Panc1 (cell line): ENCODE measurements at regions not wholly inside any gene's neighbourhood (a gene's known extent, or its start where the extent isn't known, plus 50 kb on each side); places are given as distances from the start of the nearest gene placed in this dataset.

Experiments
- ATAC-seq: fragments of 200-7000 bp; cut with Tn5 transposase; 2 replicates; pipeline ENCODE4 v1.9.1; 2020; ENCODE audit warnings: mild to moderate bottlenecking, moderate library complexity
- BruUV-seq: library from RNA; stranded (reverse); fragments of 400-500 nt; replicated peaks from 2 replicates; lab custom pipeline; 2021; lab: Mats Ljungman, UMichigan
- CTCF ChIA-PET: fragments of 300-600 bp; sonication (Branson Sonifier 250); formaldehyde crosslinking; loops from one replicate; lab custom pipeline; 2022; ENCODE audit warnings: antibody characterized with exemption; lab: Charles Lee
- POLR2A ChIA-PET: fragments of 300-600 bp; sonication (Branson Sonifier 250); formaldehyde crosslinking; loops from one replicate; lab custom pipeline; 2022; ENCODE audit warnings: antibody characterized with exemption; lab: Charles Lee
- DNase-seq: peaks from one replicate; pipeline ENCODE4 v3.0.0-alpha.2; 2010; ENCODE audit warnings: low read depth, low spot score
- H3K27ac ChIP-seq: 2 replicates; pipeline ENCODE4 v1.5.1; 2011; ENCODE audit warnings: mild to moderate bottlenecking, low read length, inconsistent platforms
- H3K27me3 ChIP-seq: fragments of 200-500 bp; sonication (Bioruptor generic); 2 replicates; pipeline ENCODE4 v1.6.0; 2014; ENCODE audit warnings: low read length, inconsistent platforms; ENCODE audit not compliant: control insufficient read depth, insufficient read depth
- H3K36me3 ChIP-seq: fragments of 200-500 bp; sonication (Bioruptor generic); 2 replicates; pipeline ENCODE4 v1.5.1; 2014; ENCODE audit warnings: inconsistent platforms, mild to moderate bottlenecking, low read length, moderate library complexity; ENCODE audit not compliant: control insufficient read depth, insufficient read depth
- H3K4me1 ChIP-seq: 2 replicates; pipeline ENCODE4 v1.5.1; 2011; ENCODE audit warnings: inconsistent platforms, mild to moderate bottlenecking, low read length, moderate library complexity; ENCODE audit not compliant: control insufficient read depth, insufficient read depth
- H3K4me3 ChIP-seq, 2 experiments: 2 replicates each; pipeline ENCODE4 v1.5.1; 2011 to 2012; ENCODE audit warnings: low read depth in 2 of 2, low read length in 2 of 2, mild to moderate bottlenecking in 2 of 2, inconsistent platforms in 1 of 2, moderate library complexity in 1 of 2
- H3K9me3 ChIP-seq: fragments of 200-500 bp; sonication (Bioruptor generic); 2 replicates; pipeline ENCODE4 v1.5.1; 2014; ENCODE audit warnings: low read depth, mild to moderate bottlenecking, inconsistent platforms, low read length, moderate library complexity; ENCODE audit not compliant: control insufficient read depth, insufficient read depth
- CTCF ChIP-seq: fragments of 450-650 bp; IDR thresholded peaks from 2 replicates; pipeline ENCODE4 v1.5.1; 2017; ENCODE audit warnings: mild to moderate bottlenecking
- POLR2AphosphoS5 ChIP-seq: IDR thresholded peaks from 2 replicates; pipeline ENCODE4 v1.6.1; 2012; ENCODE audit warnings: mild to moderate bottlenecking, low read depth, low read length, moderate library complexity
- REST ChIP-seq, 2 experiments: IDR thresholded peaks; 2 replicates each; pipeline ENCODE4 v1.6.1; 2011 to 2012; ENCODE audit warnings: low read depth in 2 of 2, control low read depth in 1 of 2, low read length in 1 of 2, mild to moderate bottlenecking in 1 of 2, moderate library complexity in 1 of 2; ENCODE audit not compliant: insufficient read depth in 1 of 2
- SIN3A ChIP-seq: IDR thresholded peaks from 2 replicates; pipeline ENCODE4 v1.6.1; 2012; ENCODE audit warnings: low read depth, mild to moderate bottlenecking, low read length, moderate library complexity, borderline replicate concordance; ENCODE audit not compliant: insufficient read depth
- TCF7L2 ChIP-seq: IDR thresholded peaks from 2 replicates; pipeline ENCODE4 v1.6.1; 2011; ENCODE audit warnings: mild to moderate bottlenecking, low read depth, low read length, inconsistent platforms
- in situ Hi-C: cut with HindIII; loops from 2 replicates; pipeline ENCODE4 v1.10.0; 2016; ENCODE audit warnings: low sequenced_read_pairs, low pct_unique_long_range_greater_than_20kb
- intact Hi-C: fragments of 100-400 bp; cut with micrococcal nuclease; formaldehyde crosslinking; loops from one replicate; pipeline ENCODE4 v1.10.0; 2022; ENCODE audit not compliant: unreplicated experiment

- H3K9me3 ChIP-seq, result no peaks in the 10 kb centered on the region
- H3K36me3 ChIP-seq, result no peaks in the 10 kb centered on the region
- BruUV-seq, result no TSS peak
- ATAC-seq, result no peak
- in situ Hi-C loops, result no loop called here
- no peaks in the 10 kb centered on the region for H3K27me3 ChIP-seq
- no peak overlapping the region for H3K27ac ChIP-seq
- no peak overlapping the region for H3K4me3 ChIP-seq
- intact Hi-C loops, result no loop called here
- ChIA-PET POLR2A (no interaction called here), CTCF (no interaction called here)
- DNase-seq, result no peak
- H3K4me1 ChIP-seq, result no peaks in the 10 kb centered on the region
- TF ChIP-seq REST (IDR thresholded peaks at IDR 0.05; ENCODE audit: insufficient read depth in 1 of 2, low read depth in 2 of 2, low read length in 1 of 2) (no peak), SIN3A (no peak), CTCF (no peak), TCF7L2 (no peak), POLR2AphosphoS5 (no peak)
Measured at GRCh38 chr4:138320030-138320429, 77.9 kb upstream of the SLC7A11 start.

- CTCF ChIA-PET, result no interaction called here
Measured at GRCh38 chr4:138317175-138317748, 75.1 kb upstream of the SLC7A11 start.

More at GRCh38 chr4:138317175-138317748, 75.1 kb upstream of the SLC7A11 start:
- BruUV-seq, result no TSS peak
- in situ Hi-C loops, result no loop called here
- Histone ChIP-seq H3K4me3 (no peak overlapping the region), H3K27me3 (no peaks in the 10 kb centered on the region), H3K27ac (no peak overlapping the region), H3K4me1 (no peaks in the 10 kb centered on the region), H3K9me3 (no peaks in the 10 kb centered on the region), H3K36me3 (no peaks in the 10 kb centered on the region)
- TF ChIP-seq TCF7L2 (no peak), CTCF (no peak), REST (IDR thresholded peaks at IDR 0.05; ENCODE audit: insufficient read depth in 1 of 2, low read depth in 2 of 2, low read length in 1 of 2) (no peak), SIN3A (no peak), POLR2AphosphoS5 (no peak)
- ATAC-seq, result no peak
- intact Hi-C loops, result no loop called here
- POLR2A ChIA-PET, result no interaction called here
- DNase-seq, result no peak
